ENCODE measurements at regions not wholly inside any gene's neighbourhood (a gene's known extent, or its start where the extent isn't known, plus 50 kb on each side); places are given as distances from the start of the nearest gene placed in this dataset.

- TF ChIP-seq POLR2A (IDR thresholded peaks at IDR 0.05; ENCODE audit: low read depth) = no peak
- TF ChIP-seq CTCF (IDR thresholded peaks at IDR 0.05) = no peak
- no peak for TF ChIP-seq EP300 (IDR thresholded peaks at IDR 0.05)
- TF ChIP-seq POLR2AphosphoS5 (IDR thresholded peaks at IDR 0.05) = no peak
- WGBS = 92% methylated on average over 2 of the region's 2 CpGs
- Histone ChIP-seq H3K4me3 (no peak overlapping the region), H3K27me3 (no peaks in the 10 kb centered on the region), H3K27ac (replicated peaks in 1 of 4) (no peak overlapping the region), H3K9me3 (no peaks in the 10 kb centered on the region), H3K4me1 (no peaks in the 10 kb centered on the region), H3K36me3 (no peaks in the 10 kb centered on the region)
- intact Hi-C loops (cut with DNase I) = no loop called here
- DNase-seq (ENCODE audit: extremely low spot score) = peak; percentile 74
Measured at GRCh38 chr19:31882709-31883108, 462.7 kb upstream of the ZNF507 start.

GRCh38 chr19:31883296-31883990 lies 462.0 kb upstream of the ZNF507 start:
- intact Hi-C loops (cut with DNase I) = no loop called here
- no peak for TF ChIP-seq POLR2A (IDR thresholded peaks at IDR 0.05; ENCODE audit: low read depth)
- TF ChIP-seq CTCF (IDR thresholded peaks at IDR 0.05) = no peak
- TF ChIP-seq POLR2AphosphoS5 (IDR thresholded peaks at IDR 0.05) = no peak
- TF ChIP-seq EP300 (IDR thresholded peaks at IDR 0.05) = no peak
- H3K27me3 ChIP-seq = no peaks in the 10 kb centered on the region
- H3K4me1 ChIP-seq = no peaks in the 10 kb centered on the region
- no peak overlapping the region for H3K4me3 ChIP-seq
- DNase-seq (ENCODE audit: extremely low spot score) = peak; percentile 89
- H3K27ac ChIP-seq (replicated peaks in 1 of 4) = no peak overlapping the region
- H3K9me3 ChIP-seq = no peaks in the 10 kb centered on the region
- WGBS = 92% methylated on average over 17 of the region's 17 CpGs
- no peaks in the 10 kb centered on the region for H3K36me3 ChIP-seq

- Histone ChIP-seq H3K36me3 (no peaks in the 10 kb centered on the region), H3K9me3 (no peaks in the 10 kb centered on the region), H3K4me3 (no peak overlapping the region), H3K4me1 (no peaks in the 10 kb centered on the region), H3K27ac (replicated peaks in 1 of 4) (no peak overlapping the region), H3K27me3 (no peaks in the 10 kb centered on the region)
- TF ChIP-seq CTCF (IDR thresholded peaks at IDR 0.05) (no peak), POLR2A (IDR thresholded peaks at IDR 0.05; ENCODE audit: low read depth) (no peak), EP300 (IDR thresholded peaks at IDR 0.05) (no peak), POLR2AphosphoS5 (IDR thresholded peaks at IDR 0.05) (no peak)
- peak; percentile 60 for DNase-seq (ENCODE audit: extremely low spot score)
- intact Hi-C loops (cut with DNase I) = no loop called here
- WGBS = 81% methylated on average over 8 of the region's 8 CpGs
Measured at GRCh38 chr19:31885280-31885853, 460.0 kb upstream of the ZNF507 start.

GRCh38 chr19:31890230-31890629 lies 455.2 kb upstream of the ZNF507 start:
- WGBS = 85% methylated on average over 9 of the region's 9 CpGs
- intact Hi-C loops (cut with DNase I) = no loop called here
- TF ChIP-seq POLR2AphosphoS5 (IDR thresholded peaks at IDR 0.05) (no peak), POLR2A (IDR thresholded peaks at IDR 0.05; ENCODE audit: low read depth) (no peak), CTCF (IDR thresholded peaks at IDR 0.05) (no peak), EP300 (IDR thresholded peaks at IDR 0.05) (no peak)
- peaks cover 0 to 8% (median 4%) of the 10 kb centered on the region in 4 donors for H3K9me3 ChIP-seq
- H3K27me3 ChIP-seq = no peaks in the 10 kb centered on the region
- no peak overlapping the region for H3K27ac ChIP-seq (replicated peaks in 1 of 4)
- DNase-seq (ENCODE audit: extremely low spot score) = peak; percentile 68
- H3K4me3 ChIP-seq = no peak overlapping the region
- H3K4me1 ChIP-seq = no peaks in the 10 kb centered on the region
- H3K36me3 ChIP-seq = no peaks in the 10 kb centered on the region

All from esophagus muscularis mucosa (tissue), 4 donors.